Rectal smooth muscle tissue (tissue), 1 donor: ENCODE measurements at regions not wholly inside any gene's neighbourhood (a gene's known extent, or its start where the extent isn't known, plus 50 kb on each side); places are given as distances from the start of the nearest gene placed in this dataset.

ENCODE experiments used
- H3K27ac ChIP-seq: one replicate; pipeline ENCODE4 v1.7.0; 2013; ENCODE audit warnings: low read depth, low read length, inconsistent platforms
- H3K27me3 ChIP-seq: one replicate; pipeline ENCODE4 v1.7.0; 2013; ENCODE audit warnings: low read length; ENCODE audit not compliant: control insufficient read depth, insufficient read depth
- H3K36me3 ChIP-seq: one replicate; pipeline ENCODE4 v1.7.0; 2013; ENCODE audit warnings: low read length; ENCODE audit not compliant: control insufficient read depth, insufficient read depth
- H3K4me1 ChIP-seq: one replicate; pipeline ENCODE4 v1.7.0; 2013; ENCODE audit warnings: low read length; ENCODE audit not compliant: control insufficient read depth, insufficient read depth
- H3K4me3 ChIP-seq: one replicate; pipeline ENCODE4 v1.7.0; 2013; ENCODE audit warnings: low read length
- H3K9ac ChIP-seq: one replicate; pipeline ENCODE4 v1.7.0; 2013; ENCODE audit warnings: low read length

GRCh38 chr18:11316546-11316945, 167.2 kb upstream of the PIEZO2 start:
- H3K9ac ChIP-seq, result no peak overlapping the region
- H3K27ac ChIP-seq, result no peak overlapping the region
- H3K36me3 ChIP-seq, result no peaks in the 10 kb centered on the region
- no peaks in the 10 kb centered on the region for H3K27me3 ChIP-seq
- no peak overlapping the region for H3K4me3 ChIP-seq
- H3K4me1 ChIP-seq, result no peaks in the 10 kb centered on the region

GRCh38 chr18:11310476-11311086, 161.2 kb upstream of the PIEZO2 start:
- Histone ChIP-seq H3K4me1 (no peaks in the 10 kb centered on the region), H3K27me3 (no peaks in the 10 kb centered on the region), H3K36me3 (no peaks in the 10 kb centered on the region), H3K9ac (no peak overlapping the region), H3K4me3 (no peak overlapping the region), H3K27ac (no peak overlapping the region)

- Histone ChIP-seq H3K27ac (no peak overlapping the region), H3K36me3 (no peaks in the 10 kb centered on the region), H3K27me3 (no peaks in the 10 kb centered on the region), H3K4me1 (no peaks in the 10 kb centered on the region), H3K4me3 (no peak overlapping the region), H3K9ac (no peak overlapping the region)
Measured at GRCh38 chr18:11309172-11309571, 159.8 kb upstream of the PIEZO2 start.

- Histone ChIP-seq H3K36me3 (no peaks in the 10 kb centered on the region), H3K4me1 (no peaks in the 10 kb centered on the region), H3K9ac (no peak overlapping the region), H3K4me3 (no peak overlapping the region), H3K27ac (no peak overlapping the region), H3K27me3 (no peaks in the 10 kb centered on the region)
Measured at GRCh38 chr18:11308499-11308898, 159.1 kb upstream of the PIEZO2 start.

- H3K36me3 ChIP-seq, result no peaks in the 10 kb centered on the region
- H3K27me3 ChIP-seq, result no peaks in the 10 kb centered on the region
- H3K4me1 ChIP-seq, result no peaks in the 10 kb centered on the region
- H3K4me3 ChIP-seq, result no peak overlapping the region
- H3K9ac ChIP-seq, result no peak overlapping the region
- no peak overlapping the region for H3K27ac ChIP-seq
Measured at GRCh38 chr18:11307716-11308115, 158.3 kb upstream of the PIEZO2 start.

- no peaks in the 10 kb centered on the region for H3K4me1 ChIP-seq
- no peak overlapping the region for H3K9ac ChIP-seq
- no peak overlapping the region for H3K27ac ChIP-seq
- H3K4me3 ChIP-seq, result no peak overlapping the region
- H3K36me3 ChIP-seq, result no peaks in the 10 kb centered on the region
- H3K27me3 ChIP-seq, result no peaks in the 10 kb centered on the region
Measured at GRCh38 chr18:11305507-11305906, 156.1 kb upstream of the PIEZO2 start.

GRCh38 chr18:11304928-11305327, 155.6 kb upstream of the PIEZO2 start:
- H3K27me3 ChIP-seq, result no peaks in the 10 kb centered on the region
- H3K27ac ChIP-seq, result no peak overlapping the region
- H3K4me3 ChIP-seq, result no peak overlapping the region
- no peak overlapping the region for H3K9ac ChIP-seq
- H3K36me3 ChIP-seq, result no peaks in the 10 kb centered on the region
- H3K4me1 ChIP-seq, result no peaks in the 10 kb centered on the region

GRCh38 chr18:11296946-11297345, 147.6 kb upstream of the PIEZO2 start:
- Histone ChIP-seq H3K4me1 (no peaks in the 10 kb centered on the region), H3K9ac (no peak overlapping the region), H3K27ac (no peak overlapping the region), H3K4me3 (no peak overlapping the region), H3K36me3 (no peaks in the 10 kb centered on the region), H3K27me3 (no peaks in the 10 kb centered on the region)

GRCh38 chr18:11293794-11294193, 144.4 kb upstream of the PIEZO2 start:
- no peaks in the 10 kb centered on the region for H3K27me3 ChIP-seq
- no peak overlapping the region for H3K27ac ChIP-seq
- H3K4me3 ChIP-seq, result no peak overlapping the region
- no peaks in the 10 kb centered on the region for H3K4me1 ChIP-seq
- no peak overlapping the region for H3K9ac ChIP-seq
- no peaks in the 10 kb centered on the region for H3K36me3 ChIP-seq

- Histone ChIP-seq H3K9ac (no peak overlapping the region), H3K4me1 (no peaks in the 10 kb centered on the region), H3K36me3 (no peaks in the 10 kb centered on the region), H3K4me3 (no peak overlapping the region), H3K27me3 (no peaks in the 10 kb centered on the region), H3K27ac (no peak overlapping the region)
Measured at GRCh38 chr18:11290786-11291185, 141.4 kb upstream of the PIEZO2 start.

GRCh38 chr18:11289248-11289647, 139.9 kb upstream of the PIEZO2 start:
- Histone ChIP-seq H3K4me1 (no peaks in the 10 kb centered on the region), H3K27me3 (no peaks in the 10 kb centered on the region), H3K4me3 (no peak overlapping the region), H3K9ac (no peak overlapping the region), H3K36me3 (no peaks in the 10 kb centered on the region), H3K27ac (no peak overlapping the region)

- no peak overlapping the region for H3K27ac ChIP-seq
- no peaks in the 10 kb centered on the region for H3K27me3 ChIP-seq
- no peaks in the 10 kb centered on the region for H3K36me3 ChIP-seq
- H3K4me1 ChIP-seq, result no peaks in the 10 kb centered on the region
- no peak overlapping the region for H3K9ac ChIP-seq
- H3K4me3 ChIP-seq, result no peak overlapping the region
Measured at GRCh38 chr18:11288401-11288800, 139.0 kb upstream of the PIEZO2 start.

GRCh38 chr18:11286431-11286830, 137.1 kb upstream of the PIEZO2 start:
- Histone ChIP-seq H3K27ac (no peak overlapping the region), H3K27me3 (no peaks in the 10 kb centered on the region), H3K4me1 (no peaks in the 10 kb centered on the region), H3K9ac (no peak overlapping the region), H3K4me3 (no peak overlapping the region), H3K36me3 (no peaks in the 10 kb centered on the region)
